Activated CD4-positive, alpha-beta T cell treated with anti-CD3 and anti-CD28 coated beads for 4 hours (primary cell): ENCODE measurements at regions not wholly inside any gene's neighbourhood (a gene's known extent, or its start where the extent isn't known, plus 50 kb on each side); places are given as distances from the start of the nearest gene placed in this dataset.
"Not testable (repeated sequence)": the region's sequence is repeated elsewhere in the genome, so short reads cannot be mapped to it uniquely, and the experiment has no call there.

Experiments
- DNase-seq, 2 donors: peaks; one replicate each; pipeline ENCODE4 v3.0.0-alpha.2; 2020

DNA sequence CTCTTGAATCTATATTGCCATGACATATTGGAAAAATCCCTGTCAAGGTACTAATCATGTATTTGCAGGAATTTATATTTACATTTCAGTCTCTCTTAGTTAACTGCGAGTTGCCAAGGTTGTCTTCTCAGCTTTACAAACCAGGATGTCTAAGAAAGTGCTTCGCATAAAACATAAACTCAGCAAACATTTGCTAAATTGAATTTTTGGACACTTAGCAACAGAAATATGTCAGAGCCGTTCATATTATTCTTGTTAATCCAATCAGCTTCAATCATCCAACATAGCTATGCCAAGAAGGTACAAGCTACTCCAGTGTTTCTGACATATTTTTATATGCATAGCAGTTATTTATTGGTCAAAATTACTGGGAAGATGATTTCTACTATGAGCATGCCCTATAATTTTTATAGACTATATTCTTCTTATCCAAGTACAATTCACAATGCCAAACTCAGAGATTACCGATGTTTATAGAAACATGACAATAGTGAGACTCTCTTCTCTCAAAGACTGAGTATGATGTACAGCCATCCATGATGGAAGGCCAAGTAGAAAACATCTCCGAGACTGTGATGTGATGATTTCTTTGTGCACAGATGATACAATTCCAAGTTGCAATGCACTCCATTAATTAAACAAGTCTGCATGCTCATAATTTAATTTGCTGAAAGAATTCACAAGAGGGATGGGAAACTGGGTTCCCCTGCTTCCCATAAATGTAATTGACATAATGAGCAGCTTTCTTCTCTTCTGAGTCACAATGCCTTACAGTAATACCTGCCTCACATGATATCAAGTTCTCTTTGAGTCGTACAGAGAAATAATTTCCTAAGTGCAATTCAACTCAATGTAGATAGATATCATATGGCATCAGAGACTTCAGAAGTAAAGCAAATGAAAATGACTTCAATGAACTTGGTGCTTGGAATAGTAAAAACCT lies 776.3 kb downstream of the EFNB2 start:
- no peak for DNase-seq

DNA sequence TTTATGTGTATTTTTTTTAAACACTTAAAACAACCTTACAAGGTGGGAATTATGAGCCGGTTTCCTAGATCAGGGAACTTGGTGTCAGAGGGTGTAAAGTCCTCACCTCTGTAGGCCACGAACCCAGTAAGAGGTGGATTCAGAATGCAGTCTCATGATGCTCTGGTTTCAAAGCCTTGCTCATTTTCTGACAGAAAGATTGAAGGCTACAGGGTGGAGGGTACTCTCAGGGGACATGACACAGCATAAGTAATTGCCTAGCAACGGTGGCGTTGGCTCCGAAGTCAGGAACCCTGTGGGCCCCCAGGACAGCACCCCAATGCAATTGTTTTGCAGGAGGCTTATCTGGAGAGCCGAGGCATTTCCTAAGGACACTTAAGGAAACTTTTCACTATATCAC lies 794.7 kb downstream of the EFNB2 start:
- DNase-seq, result no peak

DNA sequence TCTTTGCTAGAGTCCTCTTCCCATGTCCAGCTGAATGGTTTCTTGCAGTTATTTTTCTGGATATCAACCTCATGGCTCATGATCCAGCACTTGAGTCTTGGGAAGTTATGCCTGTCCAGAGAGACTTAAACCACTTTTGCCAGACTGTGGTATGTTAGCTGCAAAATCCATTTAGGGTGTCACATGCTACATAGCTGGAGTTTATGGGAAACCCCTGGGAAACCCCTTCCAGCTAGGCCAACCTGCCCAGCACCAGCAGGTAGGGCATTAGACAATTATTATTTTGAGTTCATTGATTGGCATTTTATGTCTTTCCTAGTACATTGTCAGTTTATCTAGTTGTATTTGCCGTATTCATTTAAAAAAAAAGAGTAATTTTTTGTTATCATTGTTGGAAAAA lies 797.8 kb downstream of the EFNB2 start:
- DNase-seq, result no peak

GRCh38 chr13:105735281-105735680 lies 800.2 kb downstream of the EFNB2 start:
- DNase-seq, result no peak

DNA sequence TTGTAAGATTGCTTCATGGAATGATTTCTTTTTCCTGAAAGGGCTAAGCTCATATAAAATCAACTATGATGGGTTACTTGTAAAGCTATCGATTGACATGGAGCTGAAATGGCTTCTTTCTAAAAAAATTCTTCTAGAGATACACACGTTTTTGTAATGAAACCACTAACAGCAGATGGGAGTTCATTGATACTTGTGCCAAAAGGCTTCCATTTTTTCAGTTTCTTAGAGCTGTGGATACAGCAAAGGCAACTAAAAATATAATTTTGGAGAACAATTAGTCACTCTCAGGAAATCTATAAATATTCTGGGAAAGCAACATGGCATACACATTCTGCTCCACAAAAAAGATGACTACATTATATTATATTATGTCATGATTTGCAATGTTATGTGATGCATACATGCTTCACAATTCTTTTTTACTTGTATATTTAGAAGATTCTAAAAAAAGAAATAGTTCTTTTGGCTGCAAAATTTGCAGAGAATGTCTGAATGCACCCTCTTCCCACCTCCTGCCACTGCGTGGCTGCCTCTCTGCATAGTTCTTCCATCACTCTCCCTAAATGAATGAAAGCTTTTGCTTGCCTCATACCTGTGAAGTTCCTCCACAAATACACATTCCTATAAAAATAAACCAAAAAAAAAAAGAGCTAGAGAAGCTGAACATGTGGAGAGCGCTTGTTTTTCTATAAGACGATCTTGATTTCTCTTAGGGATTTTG lies 802.5 kb downstream of the EFNB2 start:
- no peak for DNase-seq

- DNase-seq, result no peak
These were observed 809.6 kb downstream of the EFNB2 start for GRCh38 chr13:105725887-105726286.

GRCh38 chr13:105721016-105721415 lies 814.4 kb downstream of the EFNB2 start:
- DNase-seq, result no peak

DNA sequence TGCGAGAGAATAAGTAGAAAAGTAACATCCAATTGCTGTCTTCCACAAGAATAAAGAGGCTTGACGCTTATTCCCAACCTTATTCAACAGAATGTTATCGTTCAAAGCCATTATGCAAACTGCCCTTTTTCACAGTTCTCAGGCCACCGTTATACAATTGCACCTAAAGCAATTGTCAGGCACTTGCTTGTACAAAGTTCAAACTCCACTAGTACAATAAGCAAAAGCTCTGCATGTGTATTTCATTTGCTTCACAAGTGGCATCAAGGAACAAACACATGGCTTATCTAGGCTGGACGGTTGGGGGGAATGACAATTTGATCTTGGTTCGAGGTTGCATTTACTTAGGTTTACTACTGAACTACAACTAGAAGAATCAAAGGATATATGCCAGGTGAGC lies 815.6 kb downstream of the EFNB2 start:
- no peak for DNase-seq

DNA sequence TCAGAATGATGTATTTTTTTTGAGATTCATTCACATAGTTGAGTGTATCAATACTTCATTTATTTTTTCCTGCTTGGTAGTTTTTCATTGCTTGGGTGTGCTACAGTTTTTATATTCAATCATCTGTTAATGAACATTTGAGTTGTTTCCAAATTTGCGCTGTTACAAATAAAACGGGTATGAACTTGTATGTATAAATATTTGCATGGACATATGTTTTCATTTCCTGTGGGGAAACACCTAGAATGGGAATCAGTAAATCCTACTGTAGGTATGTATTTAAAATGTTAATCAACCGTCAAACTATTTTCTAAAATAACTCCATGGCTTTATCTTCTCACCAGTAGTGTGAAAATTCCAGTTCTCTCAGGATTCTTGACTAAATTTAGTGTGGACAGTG lies 826.3 kb downstream of the EFNB2 start:
- no peak for DNase-seq

DNA sequence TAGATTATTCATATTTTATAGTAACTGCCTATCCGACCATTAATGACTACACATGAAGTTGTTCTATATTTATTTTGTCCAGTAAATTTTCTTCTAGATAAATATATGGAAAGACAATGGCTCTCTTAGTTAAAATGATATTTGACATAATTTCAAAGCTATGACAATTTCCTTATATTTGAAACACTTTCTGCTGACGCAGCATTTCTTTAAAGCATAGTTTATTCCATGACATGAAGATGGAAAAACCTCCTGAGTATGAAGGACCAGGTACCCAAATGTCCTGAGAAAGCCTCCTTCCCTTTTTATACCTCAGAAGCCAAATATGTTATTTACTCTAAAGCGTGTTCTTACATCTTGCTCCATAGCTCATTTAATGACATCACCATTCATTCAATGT lies 831.6 kb downstream of the EFNB2 start:
- DNase-seq, result no peak

DNA sequence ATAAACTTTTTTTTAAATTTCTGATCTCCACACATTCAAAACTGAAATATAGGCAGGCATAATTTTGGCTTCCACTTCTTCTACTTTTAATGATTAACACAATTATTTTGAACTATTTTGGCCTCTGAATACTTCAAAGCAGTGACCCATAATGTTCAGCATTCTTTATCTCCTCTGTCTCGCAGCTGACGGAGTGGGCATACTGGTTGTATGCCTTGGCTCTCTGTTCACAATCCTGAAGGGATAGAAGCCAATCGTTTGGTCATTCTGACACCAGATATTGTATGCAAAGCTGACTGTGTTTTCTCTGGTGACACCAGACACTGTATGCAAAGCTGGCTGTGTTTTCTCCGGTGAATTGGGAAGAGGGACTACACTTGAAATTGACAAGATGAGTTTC lies 833.0 kb downstream of the EFNB2 start:
- no peak for DNase-seq

GRCh38 chr13:105692769-105693168 lies 842.7 kb downstream of the EFNB2 start:
- DNase-seq, result no peak

- DNase-seq, result no peak
These were observed 851.2 kb downstream of the EFNB2 start for GRCh38 chr13:105684216-105684615.

DNA sequence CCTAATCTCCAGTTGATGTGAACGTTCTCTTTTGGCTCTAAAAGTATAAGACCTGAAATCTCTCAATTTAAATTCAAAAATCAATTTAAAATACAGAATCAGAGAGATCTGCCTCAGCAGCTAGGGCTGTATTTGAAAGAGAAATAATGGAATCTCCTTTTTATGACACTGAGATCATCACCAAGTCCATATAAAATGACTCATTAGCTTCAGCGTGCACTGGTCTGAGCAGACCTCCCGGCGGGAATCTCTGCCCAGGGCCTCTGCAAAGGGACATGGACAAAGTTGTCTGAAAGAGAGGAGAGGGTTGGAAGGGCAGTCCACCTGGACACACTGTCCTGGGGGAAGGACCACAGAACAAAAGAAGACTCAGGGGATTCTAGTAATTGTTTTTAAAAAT lies 855.6 kb downstream of the EFNB2 start:
- no peak for DNase-seq

- no peak for DNase-seq
These were observed 857.4 kb downstream of the EFNB2 start for GRCh38 chr13:105678072-105678471.

DNA sequence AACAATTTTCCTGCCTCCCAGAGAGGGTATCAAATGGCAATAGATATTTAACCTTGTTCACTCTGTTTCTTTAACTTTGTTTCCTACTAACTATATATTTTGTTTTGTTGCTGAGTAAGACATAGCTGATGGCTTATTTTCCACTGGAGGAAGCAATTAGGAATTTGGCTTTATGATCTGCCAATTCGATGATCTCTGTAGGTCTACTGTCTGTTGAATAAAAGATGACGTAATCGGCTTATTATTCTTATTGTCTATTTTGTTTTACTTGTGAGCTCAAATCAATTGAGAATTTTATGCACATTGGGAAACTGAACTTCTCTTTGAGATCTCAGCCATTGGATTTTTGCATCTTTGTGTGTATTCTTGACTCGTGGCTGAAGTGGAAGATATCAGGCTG lies 862.6 kb downstream of the EFNB2 start:
- DNase-seq, result no peak

DNA sequence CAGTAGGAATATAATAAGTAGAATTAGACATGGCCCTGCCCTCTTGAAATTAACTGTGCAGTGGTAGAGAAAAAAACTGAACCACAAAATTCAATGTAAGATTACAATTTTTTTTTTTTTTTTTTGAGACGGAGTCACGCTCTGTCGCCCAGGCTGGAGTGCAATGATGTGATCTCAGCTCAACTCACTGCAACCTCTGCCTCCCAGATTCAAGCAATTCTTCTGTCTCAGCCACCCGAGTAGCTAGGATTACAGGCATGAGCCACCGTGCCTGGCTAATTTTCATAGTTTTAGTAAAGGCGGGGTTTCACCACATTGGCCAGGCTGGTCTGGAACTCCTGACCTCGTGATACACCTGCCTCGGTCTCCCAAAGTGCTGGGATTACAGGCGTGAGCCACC lies 864.3 kb downstream of the EFNB2 start:
- not testable (repeated sequence) for DNase-seq

- DNase-seq, result no peak
These were observed 865.1 kb downstream of the EFNB2 start for GRCh38 chr13:105670179-105670990.

DNA sequence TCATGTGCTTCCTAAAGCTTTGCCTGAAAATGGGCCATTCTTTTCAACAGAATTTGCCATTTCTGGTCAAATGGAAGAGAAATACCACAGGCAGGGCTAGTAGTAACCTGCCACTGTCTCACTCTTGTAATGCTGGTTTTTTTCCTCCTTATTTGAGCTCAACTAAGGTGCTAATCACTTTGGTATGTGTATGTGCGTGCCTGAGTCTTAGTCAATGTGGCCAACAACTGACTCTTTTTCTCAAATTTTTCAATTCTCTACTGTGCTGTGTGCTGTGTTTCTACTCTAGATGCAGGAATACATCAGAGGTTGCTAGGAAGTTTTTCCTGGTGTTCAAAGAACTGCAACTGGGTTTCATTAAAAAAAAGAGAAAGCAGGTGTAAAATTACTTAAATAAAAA lies 870.2 kb downstream of the EFNB2 start:
- no peak for DNase-seq

DNA sequence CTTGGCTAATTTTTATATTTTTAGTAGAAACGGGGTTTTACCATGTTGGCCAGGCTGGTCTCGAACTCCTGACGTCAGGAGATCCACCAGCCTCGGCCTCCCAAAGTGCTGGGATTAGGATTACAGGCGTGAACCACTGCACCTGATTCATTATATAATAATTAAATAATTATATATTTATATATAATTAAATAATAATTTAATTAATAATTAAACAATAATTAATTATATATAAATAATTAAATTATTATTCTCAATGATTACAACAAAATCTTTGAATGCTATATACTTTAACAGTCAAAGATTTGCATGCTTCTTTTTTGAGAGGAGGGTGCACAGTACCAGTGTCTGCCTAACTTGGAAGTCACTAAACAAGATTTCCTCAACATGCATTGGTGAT lies 872.3 kb downstream of the EFNB2 start:
- no peak for DNase-seq

- DNase-seq, result no peak
These were observed 874.9 kb downstream of the EFNB2 start for GRCh38 chr13:105660561-105660960.

DNA sequence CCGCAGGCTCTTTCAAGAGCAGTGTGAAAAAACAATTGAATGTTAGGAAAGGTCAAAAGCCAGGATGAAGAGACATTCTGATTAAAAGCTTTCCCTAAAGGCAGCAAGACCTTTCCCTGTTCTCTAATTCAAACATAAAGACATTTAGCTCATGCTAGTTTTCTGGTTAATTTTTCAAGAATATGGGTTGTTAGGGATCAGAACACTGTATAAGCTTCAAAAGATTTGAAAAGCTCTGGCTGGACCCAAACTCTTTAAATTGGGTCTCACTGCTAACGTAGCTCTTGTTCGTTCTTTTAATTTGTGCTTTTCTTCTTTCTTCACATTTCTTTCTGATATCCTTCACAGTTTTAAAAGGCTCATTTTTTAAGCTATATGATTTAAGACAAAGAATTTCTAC lies 877.0 kb downstream of the EFNB2 start:
- no peak for DNase-seq

DNA sequence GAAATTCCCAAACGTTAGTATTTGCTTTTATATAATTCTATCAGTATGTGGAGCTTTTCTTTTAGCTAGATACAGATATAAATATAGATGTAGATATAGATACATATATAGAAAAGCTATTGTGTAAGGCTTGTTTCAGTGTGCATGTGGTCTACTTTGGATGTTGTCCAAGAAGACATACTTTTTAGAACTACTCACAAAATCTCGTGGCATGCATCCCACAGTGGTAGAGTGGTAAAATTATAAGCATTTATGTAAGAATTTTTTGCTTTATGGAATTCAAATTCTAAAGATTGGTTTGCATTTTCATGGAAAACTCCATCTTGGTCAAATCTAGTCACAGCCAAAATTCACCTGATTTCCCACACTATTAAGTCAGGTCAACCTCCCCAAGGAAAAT lies 880.4 kb downstream of the EFNB2 start:
- DNase-seq, result no peak
